ENCODE measurements at regions not wholly inside any gene's neighbourhood (a gene's known extent, or its start where the extent isn't known, plus 50 kb on each side); places are given as distances from the start of the nearest gene placed in this dataset.
A peak's percentile ranks its signal among the peaks of the same experiment; 100 is the strongest.
"Not testable (repeated sequence)": the region's sequence is repeated elsewhere in the genome, so short reads cannot be mapped to it uniquely, and the experiment has no call there.

- H3K79me2 ChIP-seq (ENCODE audit: insufficient read depth, low read length); H4K20me1 ChIP-seq (ENCODE audit: insufficient read depth, low read length); H3K4me2 ChIP-seq (ENCODE audit: insufficient read depth, low read length); H3K27ac ChIP-seq (ENCODE audit: low read length); DNase-seq; H3K4me3 ChIP-seq (ENCODE audit: low read depth in 1 of 2, low read length in 2 of 2); H3K9ac ChIP-seq (ENCODE audit: low read depth, low read length); H3K27me3 ChIP-seq (ENCODE audit: insufficient read depth, low read length, poor library complexity); ATAC-seq (ENCODE audit: insufficient read depth, low read depth); H3K4me1 ChIP-seq (ENCODE audit: insufficient read depth, low read length); H2AFZ ChIP-seq (ENCODE audit: low read depth, low read length); H3K36me3 ChIP-seq (ENCODE audit: insufficient read depth, low read length); H3K9me3 ChIP-seq (ENCODE audit: insufficient read depth, low read length, severe bottlenecking): not testable (repeated sequence)
Measured at GRCh38 chr5:102154791-102155605, 141.1 kb downstream of the SLCO4C1 start.

GRCh38 chr5:102154291-102154690, 141.8 kb downstream of the SLCO4C1 start:
- Histone ChIP-seq H3K4me3 (ENCODE audit: low read depth in 1 of 2, low read length in 2 of 2) (no peak overlapping the region), H3K4me2 (ENCODE audit: insufficient read depth, low read length) (no peak overlapping the region), H3K27me3 (ENCODE audit: insufficient read depth, low read length, poor library complexity) (no peaks in the 10 kb centered on the region), H3K36me3 (ENCODE audit: insufficient read depth, low read length) (no peaks in the 10 kb centered on the region), H4K20me1 (ENCODE audit: insufficient read depth, low read length) (no peaks in the 10 kb centered on the region), H3K9me3 (ENCODE audit: insufficient read depth, low read length, severe bottlenecking) (no peaks in the 10 kb centered on the region), H3K9ac (ENCODE audit: low read depth, low read length) (no peak overlapping the region), H3K27ac (ENCODE audit: low read length) (no peak overlapping the region), H2AFZ (ENCODE audit: low read depth, low read length) (no peak overlapping the region), H3K4me1 (ENCODE audit: insufficient read depth, low read length) (no peaks in the 10 kb centered on the region), H3K79me2 (ENCODE audit: insufficient read depth, low read length) (no peaks in the 10 kb centered on the region)
- TF ChIP-seq EZH2 (IDR thresholded peaks at IDR 0.05; ENCODE audit: borderline replicate concordance, low read depth, low read length, severe bottlenecking), result no peak
- TF ChIP-seq, protein P1, sequence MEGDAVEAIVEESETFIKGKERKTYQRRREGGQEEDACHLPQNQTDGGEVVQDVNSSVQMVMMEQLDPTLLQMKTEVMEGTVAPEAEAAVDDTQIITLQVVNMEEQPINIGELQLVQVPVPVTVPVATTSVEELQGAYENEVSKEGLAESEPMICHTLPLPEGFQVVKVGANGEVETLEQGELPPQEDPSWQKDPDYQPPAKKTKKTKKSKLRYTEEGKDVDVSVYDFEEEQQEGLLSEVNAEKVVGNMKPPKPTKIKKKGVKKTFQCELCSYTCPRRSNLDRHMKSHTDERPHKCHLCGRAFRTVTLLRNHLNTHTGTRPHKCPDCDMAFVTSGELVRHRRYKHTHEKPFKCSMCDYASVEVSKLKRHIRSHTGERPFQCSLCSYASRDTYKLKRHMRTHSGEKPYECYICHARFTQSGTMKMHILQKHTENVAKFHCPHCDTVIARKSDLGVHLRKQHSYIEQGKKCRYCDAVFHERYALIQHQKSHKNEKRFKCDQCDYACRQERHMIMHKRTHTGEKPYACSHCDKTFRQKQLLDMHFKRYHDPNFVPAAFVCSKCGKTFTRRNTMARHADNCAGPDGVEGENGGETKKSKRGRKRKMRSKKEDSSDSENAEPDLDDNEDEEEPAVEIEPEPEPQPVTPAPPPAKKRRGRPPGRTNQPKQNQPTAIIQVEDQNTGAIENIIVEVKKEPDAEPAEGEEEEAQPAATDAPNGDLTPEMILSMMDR (IDR thresholded peaks at IDR 0.05; ENCODE audit: borderline replicate concordance, extremely low read depth, low read length, poor library complexity, severe bottlenecking), result no peak
- ATAC-seq (ENCODE audit: insufficient read depth, low read depth), result no peak
- no peak for DNase-seq

GRCh38 chr5:102153003-102153759, 142.9 kb downstream of the SLCO4C1 start:
- Histone ChIP-seq H3K4me3 (ENCODE audit: low read depth in 1 of 2, low read length in 2 of 2) (no peak overlapping the region), H3K36me3 (ENCODE audit: insufficient read depth, low read length) (no peaks in the 10 kb centered on the region), H3K9me3 (ENCODE audit: insufficient read depth, low read length, severe bottlenecking) (no peaks in the 10 kb centered on the region), H3K27me3 (ENCODE audit: insufficient read depth, low read length, poor library complexity) (no peaks in the 10 kb centered on the region), H3K4me1 (ENCODE audit: insufficient read depth, low read length) (no peaks in the 10 kb centered on the region), H3K27ac (ENCODE audit: low read length) (no peak overlapping the region), H3K79me2 (ENCODE audit: insufficient read depth, low read length) (no peaks in the 10 kb centered on the region), H3K9ac (ENCODE audit: low read depth, low read length) (no peak overlapping the region), H4K20me1 (ENCODE audit: insufficient read depth, low read length) (no peaks in the 10 kb centered on the region), H3K4me2 (ENCODE audit: insufficient read depth, low read length) (no peak overlapping the region), H2AFZ (ENCODE audit: low read depth, low read length) (no peak overlapping the region)
- peak; percentile 8 for DNase-seq
- TF ChIP-seq EZH2 (IDR thresholded peaks at IDR 0.05; ENCODE audit: borderline replicate concordance, low read depth, low read length, severe bottlenecking), result no peak
- TF ChIP-seq, protein P1 (IDR thresholded peaks at IDR 0.05; ENCODE audit: borderline replicate concordance, extremely low read depth, low read length, poor library complexity, severe bottlenecking), result peak; percentile 67
- ATAC-seq (ENCODE audit: insufficient read depth, low read depth), result peak; percentile 69

DNA sequence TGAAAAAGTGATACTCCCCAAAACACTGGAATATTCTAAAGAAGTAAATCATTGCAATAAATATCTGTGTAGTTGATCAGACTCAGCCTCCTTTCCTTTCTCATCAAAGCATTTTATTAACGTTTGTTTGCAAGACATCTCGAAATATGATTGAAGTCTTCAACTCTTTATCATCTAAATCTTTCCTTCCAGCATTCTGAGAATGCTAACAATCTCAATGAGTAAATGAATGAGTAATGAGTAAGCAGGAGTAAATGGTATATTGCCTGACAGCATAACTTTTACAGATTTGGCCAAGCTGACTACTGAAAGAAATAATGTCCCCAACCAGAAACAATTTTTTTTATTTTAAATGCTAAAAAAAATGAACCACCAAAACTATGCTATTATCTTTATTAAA, 157.1 kb downstream of the SLCO4C1 start:
- Histone ChIP-seq H3K4me1 (ENCODE audit: insufficient read depth, low read length) (no peaks in the 10 kb centered on the region), H3K27me3 (ENCODE audit: insufficient read depth, low read length, poor library complexity) (no peaks in the 10 kb centered on the region), H4K20me1 (ENCODE audit: insufficient read depth, low read length) (no peaks in the 10 kb centered on the region), H3K79me2 (ENCODE audit: insufficient read depth, low read length) (no peaks in the 10 kb centered on the region), H3K4me3 (ENCODE audit: low read depth in 1 of 2, low read length in 2 of 2) (no peak overlapping the region), H3K4me2 (ENCODE audit: insufficient read depth, low read length) (no peak overlapping the region), H2AFZ (ENCODE audit: low read depth, low read length) (no peak overlapping the region), H3K9ac (ENCODE audit: low read depth, low read length) (no peak overlapping the region), H3K27ac (ENCODE audit: low read length) (no peak overlapping the region), H3K9me3 (ENCODE audit: insufficient read depth, low read length, severe bottlenecking) (no peaks in the 10 kb centered on the region), H3K36me3 (ENCODE audit: insufficient read depth, low read length) (no peaks in the 10 kb centered on the region)
- no peak for ATAC-seq (ENCODE audit: insufficient read depth, low read depth)
- DNase-seq, result no peak
- no peak for TF ChIP-seq EZH2 (IDR thresholded peaks at IDR 0.05; ENCODE audit: borderline replicate concordance, low read depth, low read length, severe bottlenecking)
- TF ChIP-seq, protein P1 (IDR thresholded peaks at IDR 0.05; ENCODE audit: borderline replicate concordance, extremely low read depth, low read length, poor library complexity, severe bottlenecking), result no peak

All from DND-41 (cell line).